Stimulated activated CD8-positive, alpha-beta memory T cell treated with anti-CD3 and anti-CD28 coated beads, Interleukin-7, amount 100 ng/mL, for 24 hours (primary cell): ENCODE measurements at regions not wholly inside any gene's neighbourhood (a gene's known extent, or its start where the extent isn't known, plus 50 kb on each side); places are given as distances from the start of the nearest gene placed in this dataset.
"Not testable (repeated sequence)": the region's sequence is repeated elsewhere in the genome, so short reads cannot be mapped to it uniquely, and the experiment has no call there.

Experiments
- DNase-seq: peaks from one replicate; pipeline ENCODE4 v3.0.0-alpha.2; 2020; ENCODE audit warnings: low read depth

DNA sequence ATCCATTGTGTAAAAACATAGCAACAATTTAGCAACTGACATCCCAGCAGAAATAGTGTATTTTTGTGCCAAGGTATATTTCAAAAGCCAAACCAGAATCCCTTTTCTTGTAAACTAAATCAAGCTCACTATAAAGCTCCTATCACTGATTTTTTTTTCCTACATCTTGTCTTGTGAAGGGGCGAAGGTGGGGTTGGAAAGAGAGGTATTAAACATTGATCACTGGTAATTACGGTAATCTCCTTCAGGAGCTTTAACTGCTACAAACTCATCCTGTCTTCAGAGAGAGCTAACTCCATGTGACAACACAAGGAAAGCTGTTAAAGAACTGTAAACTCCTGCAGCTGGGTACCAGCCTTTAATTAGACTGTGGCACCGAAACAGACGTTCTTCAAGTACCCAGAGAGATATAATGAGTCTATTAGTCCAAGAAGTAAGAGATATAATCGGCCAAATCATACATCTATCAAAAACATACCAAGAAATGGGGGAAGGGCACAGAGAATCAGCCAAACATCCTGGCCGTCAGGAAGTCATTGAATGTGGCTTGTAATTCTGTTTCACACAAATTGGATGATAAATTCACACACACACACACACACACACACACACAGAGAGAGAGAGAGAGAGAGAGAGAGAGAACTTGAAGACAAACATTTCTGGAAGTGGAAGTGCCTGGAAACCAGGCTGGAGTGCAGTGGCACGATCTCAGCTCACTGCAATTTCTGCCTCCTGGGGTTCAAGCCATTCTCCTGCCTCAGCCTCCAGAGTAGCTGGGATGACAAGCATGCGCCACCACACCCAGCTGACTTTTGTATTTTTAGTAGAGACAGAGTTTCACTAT is 111.9 kb upstream of the PPARGC1A start:
- DNase-seq: no peak

DNA sequence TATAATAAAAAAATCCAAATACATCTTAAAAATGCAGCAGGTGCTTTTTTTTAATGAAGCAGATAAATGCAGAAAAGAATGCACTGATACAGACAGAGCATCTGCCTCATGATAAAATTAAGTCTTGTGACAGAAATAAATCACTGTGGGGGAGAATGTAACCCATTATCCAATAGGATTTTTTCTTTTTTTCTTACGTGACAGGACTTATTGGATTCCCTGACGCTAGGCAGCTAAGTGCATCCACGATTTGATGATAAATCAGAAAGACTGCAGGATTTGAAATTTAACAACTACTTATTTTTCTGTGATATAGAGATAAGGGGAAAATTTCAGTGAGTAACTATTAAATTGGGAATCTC is 110.6 kb upstream of the PPARGC1A start:
- DNase-seq: no peak

DNA sequence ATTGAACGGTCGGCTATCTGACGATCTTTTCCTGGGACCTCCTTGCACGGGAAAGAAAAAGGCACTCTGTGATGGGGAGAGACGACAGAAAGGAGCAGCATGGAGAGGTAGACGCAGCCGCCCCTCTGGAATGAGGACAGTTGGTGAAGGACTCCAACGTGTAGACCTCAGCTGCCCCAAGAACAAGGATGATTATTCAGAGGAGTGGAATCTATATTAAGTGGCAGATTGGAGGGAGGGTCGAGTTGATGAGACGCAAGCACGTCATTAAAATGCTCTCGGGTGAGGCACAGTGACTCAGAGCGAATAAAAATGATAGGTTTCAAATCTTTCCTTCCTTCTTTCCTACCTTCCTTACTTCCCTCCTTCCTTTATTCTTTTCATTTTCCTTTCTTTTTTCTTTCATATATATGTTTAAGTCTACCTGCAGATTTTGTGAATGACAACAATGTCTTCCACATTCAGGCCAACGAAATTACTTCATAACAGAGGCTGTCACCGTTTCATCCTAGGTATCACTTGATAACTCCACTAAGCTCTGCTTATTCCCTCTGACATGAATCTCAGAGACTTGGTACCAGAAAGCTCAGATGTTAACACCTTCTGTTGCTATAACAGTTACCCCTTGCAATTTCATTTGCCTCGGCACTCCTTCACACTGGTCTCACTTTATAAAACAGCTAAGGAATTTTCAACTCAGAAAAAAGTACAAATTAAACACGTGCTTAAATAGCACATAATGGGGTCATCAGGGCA is 110.0 kb upstream of the PPARGC1A start:
- DNase-seq: no peak

DNA sequence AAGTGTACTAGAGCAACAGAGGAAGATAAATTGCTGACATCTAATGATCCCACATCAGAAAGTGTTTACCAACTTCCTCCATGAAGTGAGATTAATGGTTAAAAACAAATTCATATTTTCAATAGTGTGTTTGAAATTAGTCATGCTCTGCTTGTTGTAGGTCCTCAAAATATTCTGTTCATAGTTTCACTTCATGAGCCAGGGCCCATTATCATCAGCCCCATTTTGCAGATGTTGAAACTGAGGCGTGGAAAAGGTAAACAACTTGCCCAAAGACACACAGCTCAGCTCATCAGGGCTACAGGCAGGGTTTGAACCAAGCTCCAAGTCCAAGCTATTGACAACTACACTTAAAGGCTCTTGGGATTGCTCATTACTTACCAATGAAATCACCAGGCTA is 103.5 kb upstream of the PPARGC1A start:
- no peak for DNase-seq

DNA sequence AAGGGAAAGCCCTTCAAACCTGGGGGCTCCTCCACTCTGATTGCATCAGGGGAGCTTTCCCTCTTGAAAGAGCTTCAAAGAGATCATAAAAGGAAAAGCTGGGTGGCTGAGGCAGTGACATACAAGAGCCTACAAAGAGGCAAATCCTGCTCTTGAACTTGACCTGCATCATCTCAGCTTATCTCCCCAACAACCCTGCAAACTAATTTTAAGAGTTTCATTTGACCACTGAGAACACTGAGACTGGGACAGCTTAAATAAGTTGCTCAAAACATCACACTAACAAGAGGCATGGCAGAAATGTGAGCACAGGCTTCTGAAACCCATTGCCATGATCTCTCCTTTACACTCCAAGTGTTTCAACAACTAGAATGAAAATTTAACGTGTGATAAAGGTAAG is 101.6 kb upstream of the PPARGC1A start:
- no peak for DNase-seq

DNA sequence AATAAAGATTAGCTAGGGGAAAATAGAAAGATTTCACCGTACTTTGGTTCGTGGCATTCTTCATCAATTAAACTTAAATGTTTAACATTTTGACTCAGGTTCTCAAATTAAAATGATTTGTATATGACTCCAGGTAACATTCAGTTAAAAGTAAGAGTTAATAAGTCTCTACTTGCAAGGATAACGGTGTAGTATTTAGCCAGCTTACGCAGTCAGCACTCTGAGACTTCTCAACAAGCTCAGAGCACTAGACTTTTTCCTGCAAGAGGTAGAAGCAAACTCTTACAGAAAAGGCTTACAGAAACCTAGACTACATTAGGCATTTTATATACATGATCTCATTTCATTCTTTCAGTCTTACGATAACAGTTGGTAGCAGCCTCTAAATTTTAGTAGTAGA is 96.4 kb upstream of the PPARGC1A start:
- no peak for DNase-seq

DNA sequence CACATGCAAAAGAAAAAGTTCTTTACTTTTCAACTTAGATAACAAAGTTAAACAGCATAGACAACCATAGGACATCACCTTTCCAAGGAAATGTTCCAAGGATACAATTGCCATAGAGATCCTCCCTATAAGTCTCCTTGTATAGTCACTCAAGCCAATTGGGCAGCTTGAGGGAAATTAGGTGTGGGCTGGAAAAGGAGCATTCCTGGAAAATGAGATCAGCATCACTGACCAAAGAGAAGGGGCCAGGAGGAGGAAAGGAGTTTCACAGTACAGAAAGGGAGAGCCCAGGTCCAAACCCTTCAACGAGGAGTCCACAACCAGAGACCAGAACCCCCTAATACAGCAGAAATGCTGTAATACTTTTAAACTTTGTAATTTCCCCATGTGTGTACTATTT is 91.5 kb upstream of the PPARGC1A start:
- no peak for DNase-seq

DNA sequence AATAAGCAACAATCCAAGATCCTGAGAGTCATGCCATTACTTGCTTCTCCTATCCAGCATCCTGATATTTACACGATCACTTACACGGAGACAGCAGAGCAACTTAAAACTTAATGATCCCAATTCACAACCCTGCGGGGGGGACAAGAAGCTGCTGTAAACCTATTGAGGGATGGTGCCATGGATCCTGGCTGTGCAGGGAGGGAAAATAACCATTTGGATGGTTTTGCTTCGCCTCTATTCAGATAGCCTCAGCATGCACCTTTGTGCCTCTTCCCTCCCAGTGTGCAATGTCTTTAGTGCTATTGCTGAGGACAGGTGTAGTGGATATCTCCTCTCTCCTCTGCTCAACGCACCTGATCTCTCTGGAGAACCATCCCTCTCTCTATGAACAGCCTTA is 89.7 kb upstream of the PPARGC1A start:
- no peak for DNase-seq

DNA sequence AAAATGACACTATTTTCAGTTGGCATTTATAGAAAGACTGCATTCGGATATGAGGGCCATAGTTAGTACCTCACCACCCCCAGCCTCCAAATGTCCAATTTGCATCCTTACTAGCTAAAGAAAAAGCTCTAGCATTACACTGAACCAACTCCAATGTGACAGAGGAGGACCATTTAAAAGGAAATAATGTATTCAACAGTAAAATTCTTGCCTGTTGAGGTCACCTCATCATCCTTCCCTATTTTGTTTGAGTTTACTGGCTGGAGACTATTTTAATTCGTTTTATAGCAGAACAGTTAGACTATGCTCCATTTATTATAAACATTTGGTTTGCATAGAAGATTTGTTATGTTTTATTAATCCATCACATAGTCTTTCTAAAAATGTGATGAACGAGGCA is 88.2 kb upstream of the PPARGC1A start:
- DNase-seq: no peak

DNA sequence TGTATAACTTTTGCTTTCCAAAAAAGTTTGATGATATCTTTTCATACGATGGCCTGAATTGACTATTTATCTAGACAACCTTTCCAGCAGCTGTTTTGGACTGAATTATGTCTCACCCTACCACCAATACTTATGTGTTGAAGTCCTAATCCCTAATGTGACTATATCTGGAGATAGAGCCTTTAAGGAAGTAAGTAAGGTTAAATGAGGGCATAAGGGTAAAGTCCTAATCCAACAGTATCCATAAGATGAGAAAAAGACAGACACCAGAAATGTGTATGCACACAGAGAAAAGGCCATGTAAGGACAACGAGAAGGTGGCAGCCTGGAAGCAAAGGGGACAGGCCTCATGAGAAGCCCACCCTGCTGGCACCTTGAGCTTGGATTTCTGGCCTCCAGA is 86.6 kb upstream of the PPARGC1A start:
- DNase-seq: no peak

DNA sequence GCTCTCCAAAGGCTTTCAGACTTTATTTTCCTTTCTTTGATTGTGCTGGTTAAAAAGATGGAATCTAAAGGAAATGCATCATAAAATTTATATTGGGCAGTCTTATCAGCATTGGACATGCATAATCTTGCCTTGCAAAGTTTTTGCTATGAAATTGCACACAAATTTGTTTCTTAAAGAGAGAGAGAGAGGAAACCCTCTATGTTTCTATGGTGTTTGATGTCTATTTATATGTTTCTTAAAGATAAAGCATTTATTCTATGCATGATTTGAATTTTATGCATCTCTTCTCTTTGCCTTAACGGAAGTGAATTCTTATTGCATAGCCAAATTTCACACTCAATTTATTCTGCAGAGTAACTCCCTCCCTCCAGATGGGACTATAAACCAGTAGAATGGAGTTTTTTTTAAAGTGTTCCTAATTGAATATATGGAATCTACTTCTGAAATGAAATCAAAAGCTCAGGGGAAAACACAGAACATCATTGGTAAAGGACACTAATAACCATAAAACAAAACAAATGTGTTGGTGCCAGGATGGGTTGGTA is 83.5 kb upstream of the PPARGC1A start:
- no peak for DNase-seq

DNA sequence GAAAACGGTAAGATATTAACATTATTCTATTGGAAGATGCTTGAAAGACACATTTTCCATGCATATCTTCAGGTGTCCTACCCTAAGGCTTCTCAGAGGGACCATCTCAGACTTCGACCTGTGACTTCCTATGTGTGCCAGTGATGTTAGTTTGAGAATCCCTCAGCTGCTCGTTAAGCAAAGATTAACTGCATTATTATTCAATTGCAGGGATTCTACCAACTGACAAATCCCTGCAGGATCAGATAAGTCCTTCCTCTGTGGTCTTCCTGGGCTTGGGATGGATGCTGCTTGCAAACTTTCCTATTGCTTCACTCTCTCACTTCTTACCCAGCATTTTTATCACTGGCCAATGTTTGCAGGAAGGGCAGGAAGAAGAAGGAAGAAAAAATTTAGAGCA is 83.0 kb upstream of the PPARGC1A start:
- DNase-seq: no peak

DNA sequence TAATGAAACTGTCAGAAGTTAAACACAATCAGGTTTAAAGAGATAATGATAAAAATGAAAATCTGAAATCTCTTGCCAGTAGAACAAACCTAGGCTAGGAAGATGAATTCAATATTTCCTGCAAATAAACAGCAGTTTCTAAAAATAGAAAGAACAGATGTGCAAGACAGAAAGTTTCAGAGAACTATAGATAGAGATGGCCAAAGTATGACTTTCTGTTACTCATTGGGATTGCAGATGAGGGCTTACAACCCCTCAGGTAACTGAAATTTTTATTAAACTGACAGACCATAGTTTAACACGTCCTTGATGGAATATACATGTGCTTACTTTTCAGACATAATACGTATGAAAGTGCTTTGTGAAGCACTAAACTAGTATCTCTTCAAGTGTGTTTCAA is 82.3 kb upstream of the PPARGC1A start:
- no peak for DNase-seq

DNA sequence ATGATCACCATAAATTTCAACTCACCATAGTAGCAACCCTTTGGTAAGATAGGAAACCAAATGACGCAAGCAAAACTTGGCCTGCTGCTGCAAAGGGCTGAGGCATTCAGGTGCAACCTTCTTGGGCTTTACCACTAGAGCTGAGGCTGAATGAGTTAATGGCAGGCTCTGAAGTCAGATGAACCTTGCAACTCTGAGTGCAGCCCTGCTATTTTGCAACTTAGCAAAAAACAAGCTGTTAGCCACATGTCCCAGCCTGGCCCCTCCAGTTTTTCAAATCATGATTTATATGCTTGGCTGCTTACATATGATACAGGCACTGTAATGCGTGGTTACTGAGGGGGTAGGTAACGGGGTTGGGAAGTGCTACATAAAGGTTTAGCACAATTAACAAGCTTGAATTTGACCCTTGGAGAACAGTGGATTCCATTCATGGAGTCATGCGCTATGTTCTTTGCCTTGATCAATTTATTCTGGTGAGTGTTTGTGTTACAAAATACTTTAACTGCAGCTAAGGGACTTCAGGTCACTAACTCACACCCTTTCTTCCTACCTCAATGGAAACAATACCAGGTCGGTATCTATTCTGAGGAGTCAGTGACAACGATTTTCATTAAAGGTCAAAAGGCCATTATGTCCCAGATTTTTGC is 80.5 kb upstream of the PPARGC1A start:
- DNase-seq: no peak

DNA sequence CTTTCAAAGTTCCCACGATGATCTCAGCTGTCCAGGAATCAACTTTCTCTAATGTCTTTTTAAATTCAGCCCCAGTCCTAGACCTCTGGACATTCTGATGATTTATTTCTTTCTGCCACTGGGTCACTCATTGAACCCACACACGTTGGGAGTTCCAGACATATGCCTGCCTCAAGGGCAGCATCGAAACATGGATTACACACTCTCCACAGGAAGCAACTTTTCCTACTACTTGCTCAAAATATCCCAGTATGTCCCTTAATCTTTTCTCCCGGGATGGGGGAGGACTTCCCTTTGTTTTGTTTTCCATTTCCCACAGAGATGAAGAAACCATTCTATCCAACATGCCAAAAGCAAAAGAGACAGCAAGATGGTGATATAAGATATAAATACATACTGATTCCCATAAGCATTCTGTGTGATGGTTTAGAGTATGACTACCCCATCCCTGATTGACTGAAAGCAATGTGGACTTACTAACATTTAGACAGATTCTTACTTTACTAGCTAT is 79.8 kb upstream of the PPARGC1A start:
- no peak for DNase-seq

DNA sequence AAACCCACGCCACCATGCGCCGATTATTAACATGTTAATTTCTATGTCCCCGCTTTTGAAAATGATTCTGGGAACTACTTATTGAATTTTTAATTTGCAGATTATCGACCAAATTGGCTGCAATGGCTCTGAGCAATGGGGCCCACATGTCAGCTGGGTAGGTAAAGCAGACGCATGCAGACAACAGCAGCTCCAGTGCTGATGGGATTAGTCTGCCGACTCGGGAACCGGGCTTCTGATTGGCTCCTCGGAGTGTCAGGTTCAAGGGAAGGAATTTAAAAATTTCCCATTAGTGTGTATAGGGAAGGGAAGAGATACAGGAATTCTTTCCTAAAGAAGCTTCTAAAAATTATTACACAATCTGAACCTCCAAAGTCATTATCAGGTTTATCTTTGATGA is 77.4 kb upstream of the PPARGC1A start:
- no peak for DNase-seq

DNA sequence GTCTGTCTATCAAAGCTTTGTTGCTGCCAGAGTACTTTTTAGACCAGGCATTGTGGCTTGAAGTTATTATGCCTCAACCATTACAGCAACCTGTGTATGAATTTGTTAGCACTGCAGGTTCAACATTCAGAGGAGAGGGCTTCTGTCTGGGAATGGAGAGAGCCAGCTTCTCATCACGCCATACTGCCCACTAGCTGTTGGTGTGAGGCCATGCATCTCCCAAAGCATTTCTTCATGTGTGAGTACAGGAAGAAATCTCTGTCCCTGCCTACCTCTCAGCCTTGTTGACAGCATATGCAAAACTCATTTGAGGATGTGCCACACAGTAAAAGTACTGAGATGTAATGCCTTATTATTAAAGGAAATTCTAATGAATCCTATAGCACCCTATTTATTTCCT is 76.9 kb upstream of the PPARGC1A start:
- DNase-seq: no peak

DNA sequence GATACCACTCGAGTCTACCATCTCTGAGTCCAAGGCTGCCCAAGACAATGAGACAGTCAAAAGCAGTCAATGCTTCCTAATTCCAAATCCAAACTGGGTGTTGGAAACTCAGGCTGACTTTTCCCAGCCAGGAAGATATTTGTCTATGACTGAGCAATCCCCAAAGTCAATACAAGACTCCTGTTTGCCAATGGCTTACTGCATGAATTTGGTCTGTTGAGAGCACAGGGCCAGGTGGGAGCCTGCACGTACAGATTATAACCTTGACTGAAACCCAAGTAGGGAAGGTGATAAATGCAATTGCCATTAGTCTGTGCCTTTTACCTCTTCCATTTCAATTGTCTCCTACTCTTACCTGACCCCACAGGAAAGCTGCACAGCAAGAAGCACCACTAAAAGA is 72.6 kb upstream of the PPARGC1A start:
- DNase-seq: no peak

DNA sequence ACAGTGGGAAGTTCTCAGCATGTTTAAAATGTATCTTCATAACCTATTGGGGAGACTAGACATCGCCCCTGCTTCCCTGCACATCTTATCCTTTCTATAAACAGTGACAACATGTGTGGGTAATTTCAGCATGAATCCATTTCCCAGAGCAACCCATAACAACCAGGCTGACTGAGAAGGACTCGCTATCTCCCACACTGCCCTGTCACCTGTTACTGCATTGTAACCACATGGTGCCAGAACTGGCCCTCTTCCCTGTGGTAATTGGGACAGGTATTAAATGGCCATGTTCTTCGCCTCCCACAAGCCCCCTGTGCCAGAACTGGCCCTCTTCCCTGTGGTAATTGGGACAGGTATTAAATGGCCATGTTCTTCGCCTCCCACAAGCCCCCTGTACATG is 71.5 kb upstream of the PPARGC1A start:
- not testable (repeated sequence) for DNase-seq

DNA sequence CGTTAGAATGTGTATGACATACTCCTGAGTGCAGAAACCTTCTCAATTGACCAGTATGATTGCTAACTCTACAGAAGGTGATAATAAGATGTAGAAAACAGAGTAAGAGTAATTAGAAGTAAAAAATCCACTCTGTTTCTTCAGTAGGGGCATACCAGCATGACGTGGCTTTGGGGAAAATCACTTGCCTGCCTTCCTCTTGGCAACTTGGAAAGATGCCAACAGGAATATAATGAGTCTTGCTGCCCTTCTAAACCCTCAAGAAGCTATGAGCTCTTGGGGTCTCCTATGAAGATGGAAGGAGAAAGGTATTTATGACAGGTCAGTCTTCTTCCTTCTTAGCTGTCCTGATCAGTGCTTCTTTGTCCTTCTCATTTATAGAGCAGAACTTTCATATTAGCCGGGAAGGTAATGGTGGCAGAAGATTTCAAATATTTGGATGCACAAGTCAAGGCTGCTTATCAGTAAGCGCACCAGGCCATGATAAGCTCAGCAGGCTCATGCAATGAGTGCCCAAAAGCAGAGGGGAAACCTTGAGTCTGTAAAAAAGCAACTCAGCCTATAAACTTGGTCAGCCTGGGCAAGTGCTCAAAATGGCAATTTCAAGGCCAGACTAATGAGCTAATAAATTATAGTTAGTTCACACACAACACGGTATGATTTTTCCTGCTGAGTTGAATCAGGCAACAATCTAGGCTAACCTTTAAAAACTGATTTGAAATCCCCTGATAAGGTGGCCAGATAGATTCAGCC is 69.7 kb upstream of the PPARGC1A start:
- DNase-seq: no peak

DNA sequence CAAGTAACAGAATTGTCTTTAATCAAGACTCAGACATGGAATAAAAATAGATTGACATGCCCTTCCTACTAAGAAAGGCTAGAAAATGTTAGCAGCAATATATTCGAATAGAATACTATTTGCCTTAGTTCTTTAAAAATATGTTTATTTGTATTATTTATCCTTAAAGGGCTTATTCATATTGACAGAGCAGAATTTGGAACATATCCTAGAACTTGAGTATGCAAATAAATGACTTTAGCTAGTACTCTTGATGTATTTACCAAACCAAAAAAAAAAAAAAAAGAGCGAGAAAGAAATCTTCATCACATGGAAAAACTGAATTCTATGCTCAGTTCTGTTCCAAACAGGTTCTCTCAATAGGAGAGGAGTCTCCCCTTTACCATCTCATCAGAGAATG is 68.9 kb upstream of the PPARGC1A start:
- DNase-seq: no peak

DNA sequence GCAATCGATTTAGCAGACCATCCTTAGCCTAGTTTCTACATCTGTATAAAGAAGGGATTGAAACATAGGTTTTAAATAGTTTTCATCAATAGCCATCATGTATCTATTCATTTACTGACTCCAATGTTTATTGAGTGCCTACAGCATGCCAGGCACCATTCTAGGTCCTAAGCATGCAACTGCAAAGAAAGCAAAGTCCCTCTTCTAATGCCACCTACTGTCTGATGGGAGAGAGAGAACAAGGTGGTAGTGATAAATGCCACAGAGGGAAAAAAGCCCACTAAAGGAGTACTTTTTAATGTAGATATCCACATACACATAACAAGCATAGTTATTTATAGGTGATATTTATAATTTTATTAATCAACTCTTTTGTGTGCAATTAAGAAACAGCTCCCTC is 67.6 kb upstream of the PPARGC1A start:
- DNase-seq: no peak
